Fibroblast of villous mesenchyme (primary cell): ENCODE measurements at regions not wholly inside any gene's neighbourhood (a gene's known extent, or its start where the extent isn't known, plus 50 kb on each side); places are given as distances from the start of the nearest gene placed in this dataset.

ENCODE experiments used
- DNase-seq: peaks from one replicate; pipeline ENCODE4 v3.0.0-alpha.2; 2010; ENCODE audit warnings: low read depth
- H3K4me3 ChIP-seq: 2 replicates; pipeline ENCODE4 v1.5.1; 2011; ENCODE audit warnings: low read depth, mild to moderate bottlenecking, low read length
- CTCF ChIP-seq: IDR thresholded peaks from 2 replicates; pipeline ENCODE4 v1.5.1; 2012; ENCODE audit warnings: low read depth, mild to moderate bottlenecking, low read length; ENCODE audit not compliant: insufficient read depth

DNA sequence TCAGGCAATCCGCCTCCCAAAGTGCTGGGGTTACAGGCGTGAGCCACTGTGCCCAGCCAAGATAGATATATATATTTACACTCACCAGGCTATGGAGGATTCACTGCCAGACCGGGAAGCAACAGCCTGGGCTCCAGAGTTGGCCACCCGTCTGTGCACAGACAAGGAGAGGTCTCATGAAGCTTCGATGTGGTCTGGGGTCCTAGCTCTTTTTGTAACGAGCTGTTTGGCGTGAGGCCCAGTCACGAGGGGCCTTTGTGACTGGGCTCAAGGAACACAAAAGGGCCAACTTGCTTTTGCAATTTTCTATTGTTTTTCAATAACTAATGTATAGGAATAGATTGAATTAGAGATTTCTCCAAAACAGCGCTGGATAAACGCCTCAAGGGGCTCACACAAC is 77.6 kb upstream of the EIF5 start:
- no peak for TF ChIP-seq CTCF
- no peak overlapping the region for H3K4me3 ChIP-seq
- DNase-seq: no peak

DNA sequence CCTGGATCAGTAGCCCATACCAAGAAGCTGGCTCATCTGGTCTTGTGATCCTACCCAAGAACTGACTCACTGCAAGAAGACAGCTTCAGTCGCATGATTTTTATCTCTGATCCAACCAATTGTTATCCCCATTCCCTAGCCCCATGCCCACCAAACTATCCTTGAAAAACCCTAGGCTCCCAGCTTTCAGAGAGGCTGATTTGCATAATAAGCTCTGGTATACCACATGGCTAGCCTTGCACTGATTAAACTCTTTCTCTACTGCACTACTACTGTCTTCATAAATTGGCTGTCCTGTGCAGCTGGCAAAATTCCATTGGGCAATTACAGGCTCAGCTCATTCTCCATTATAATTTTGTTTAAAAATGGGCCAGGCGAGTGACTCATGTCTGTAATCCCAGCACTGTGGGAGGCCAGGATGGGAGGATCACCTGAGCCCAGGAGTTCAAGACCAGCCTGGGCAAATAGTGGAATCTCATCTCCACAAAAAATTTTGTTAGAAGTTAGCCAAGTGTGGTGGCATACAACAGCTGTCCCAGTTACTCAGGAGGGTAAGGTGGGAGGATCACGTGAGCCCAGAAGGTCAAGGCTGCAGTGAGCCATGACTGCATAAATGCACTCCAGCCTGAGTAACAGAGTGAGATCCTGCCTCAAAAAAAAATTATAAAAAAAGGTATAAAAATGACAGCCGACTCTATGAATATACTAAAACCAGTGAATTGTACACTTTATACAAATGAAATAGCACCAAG is 76.7 kb upstream of the EIF5 start:
- peak; percentile 26 for DNase-seq
- H3K4me3 ChIP-seq: no peak overlapping the region
- TF ChIP-seq CTCF: no peak

- H3K4me3 ChIP-seq: no peak overlapping the region
- no peak for TF ChIP-seq CTCF
- no peak for DNase-seq
Measured at GRCh38 chr14:103258211-103258610, 75.8 kb upstream of the EIF5 start.

DNA sequence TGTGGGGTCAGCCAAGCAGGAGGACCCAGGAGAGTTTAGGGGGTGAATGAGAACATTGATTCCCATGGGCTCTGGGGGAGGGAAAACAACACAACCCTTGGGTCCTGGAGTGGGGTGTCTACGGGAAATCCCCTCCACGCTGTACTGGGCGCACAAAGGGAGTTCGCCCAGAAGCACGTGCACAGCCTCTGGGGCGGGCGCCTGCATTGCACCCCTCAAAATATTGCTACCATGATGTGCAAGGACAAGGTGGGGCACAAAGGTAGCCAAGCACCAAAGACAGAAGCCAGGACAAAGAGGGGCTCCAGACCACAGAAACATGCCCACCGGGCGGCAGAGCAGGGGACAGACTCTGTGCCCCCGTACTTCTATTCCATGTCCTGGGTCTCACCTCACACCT is 74.9 kb upstream of the EIF5 start:
- no peak overlapping the region for H3K4me3 ChIP-seq
- no peak for DNase-seq
- no peak for TF ChIP-seq CTCF

DNA sequence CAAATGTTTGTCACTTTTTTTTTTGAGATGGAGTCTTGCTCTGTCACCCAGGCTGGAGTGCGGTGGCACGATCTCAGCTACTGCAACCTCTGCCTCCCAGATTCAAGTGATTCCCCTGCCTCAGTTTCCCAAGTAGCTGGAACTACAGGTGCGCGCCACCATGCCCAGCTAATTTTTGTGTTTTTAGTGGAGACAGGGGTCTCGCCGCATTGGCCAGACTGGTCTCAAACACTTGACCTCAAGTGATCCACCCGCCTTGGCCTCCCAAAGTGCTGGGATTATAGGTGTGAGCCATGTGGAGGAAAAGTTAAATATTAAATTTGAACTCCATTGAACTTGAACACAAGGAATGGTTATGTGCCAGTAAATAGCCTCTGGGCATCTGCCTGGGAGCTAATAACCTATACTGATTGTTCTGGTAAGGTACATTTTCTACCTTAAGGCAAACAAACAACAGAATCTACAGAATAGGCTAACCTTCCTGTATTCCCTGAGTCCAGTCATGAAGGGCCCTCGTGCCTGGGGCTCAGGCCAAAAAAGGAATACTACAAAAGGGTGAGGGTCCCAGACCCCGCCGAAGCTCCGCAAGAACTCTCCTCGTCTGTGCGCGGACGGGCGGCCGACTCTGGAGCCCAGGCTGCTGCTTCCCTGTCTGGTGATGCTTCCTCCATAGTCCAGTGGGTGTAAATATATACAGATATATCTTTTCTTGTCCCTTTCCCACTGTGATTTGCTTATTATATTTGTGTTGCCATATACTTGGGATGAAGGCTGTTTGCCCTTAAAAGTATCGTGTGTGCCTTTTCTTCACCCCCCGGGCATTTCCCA is 74.0 kb upstream of the EIF5 start:
- no peak for TF ChIP-seq CTCF
- peak overlapping the region; percentile 65 for H3K4me3 ChIP-seq
- no peak for DNase-seq

DNA sequence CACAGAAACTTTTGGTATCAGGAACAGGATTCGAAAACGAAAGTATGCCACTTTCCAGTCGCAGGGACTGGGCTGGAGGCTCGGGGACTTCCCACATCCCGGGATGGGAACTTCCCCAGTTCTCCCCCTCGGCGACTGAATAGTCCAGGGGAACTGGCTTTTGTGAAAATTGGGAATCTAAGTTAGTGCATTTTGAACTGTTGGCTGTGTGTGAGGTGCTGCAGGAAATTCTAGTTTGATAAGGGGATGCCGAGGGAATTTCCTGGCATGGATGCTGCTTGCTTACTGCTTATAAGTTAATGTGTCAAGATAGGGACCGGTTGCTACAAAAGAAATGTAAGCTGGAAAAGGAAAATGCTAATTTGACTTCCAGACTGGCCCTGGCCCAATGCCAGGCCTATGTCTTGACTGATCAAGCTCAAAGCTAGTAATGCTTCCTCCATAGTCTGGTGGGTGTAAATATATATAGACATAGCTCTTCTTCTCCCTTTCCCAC is 73.4 kb upstream of the EIF5 start:
- H3K4me3 ChIP-seq: peak overlapping the region; percentile 65
- peak; percentile 68 for DNase-seq
- no peak for TF ChIP-seq CTCF
